ENCODE measurements at regions not wholly inside any gene's neighbourhood (a gene's known extent, or its start where the extent isn't known, plus 50 kb on each side); places are given as distances from the start of the nearest gene placed in this dataset.

DNA sequence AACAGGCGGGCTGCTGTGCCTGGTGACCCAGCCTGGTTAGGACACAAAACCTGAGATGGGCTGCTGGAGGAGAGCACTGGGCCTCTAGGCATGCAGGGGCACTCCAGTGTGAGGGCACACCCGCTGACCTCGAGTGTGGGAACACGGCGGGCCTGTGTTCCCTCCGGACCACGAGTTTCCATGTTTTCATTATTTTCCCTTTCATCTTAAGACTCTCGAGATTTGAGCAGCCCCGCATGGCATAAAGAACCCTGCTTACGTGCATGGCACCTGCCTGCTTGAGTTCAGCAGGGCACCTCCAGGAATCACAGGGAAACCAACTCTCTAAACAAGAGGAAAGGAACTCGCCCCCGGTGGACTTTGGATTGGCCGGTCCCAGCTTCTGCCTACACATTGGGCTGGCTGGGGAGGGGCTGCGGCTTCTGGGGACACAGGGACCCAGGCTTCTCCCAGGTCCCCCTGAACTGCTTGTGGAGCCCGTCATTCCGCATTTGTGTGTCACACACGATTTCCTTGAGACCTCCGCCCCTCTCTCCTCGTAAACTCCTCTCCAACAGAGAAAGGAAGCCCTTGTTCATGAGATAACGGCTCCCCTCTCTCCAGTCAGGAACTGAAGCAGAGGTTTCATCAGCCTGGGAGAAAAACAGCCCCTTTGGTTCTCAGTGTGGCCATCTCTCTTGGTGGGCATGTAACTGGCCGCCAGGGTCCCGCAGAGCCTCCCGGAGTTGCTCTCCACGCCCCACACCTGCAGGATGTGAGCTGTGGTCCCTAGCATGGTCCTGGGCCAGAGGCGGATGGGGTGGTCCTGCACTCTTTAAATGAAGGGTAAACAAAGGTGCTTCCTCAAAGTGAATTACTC lies 181.8 kb downstream of the TTLL2 start:
- TF ChIP-seq, protein P1, sequence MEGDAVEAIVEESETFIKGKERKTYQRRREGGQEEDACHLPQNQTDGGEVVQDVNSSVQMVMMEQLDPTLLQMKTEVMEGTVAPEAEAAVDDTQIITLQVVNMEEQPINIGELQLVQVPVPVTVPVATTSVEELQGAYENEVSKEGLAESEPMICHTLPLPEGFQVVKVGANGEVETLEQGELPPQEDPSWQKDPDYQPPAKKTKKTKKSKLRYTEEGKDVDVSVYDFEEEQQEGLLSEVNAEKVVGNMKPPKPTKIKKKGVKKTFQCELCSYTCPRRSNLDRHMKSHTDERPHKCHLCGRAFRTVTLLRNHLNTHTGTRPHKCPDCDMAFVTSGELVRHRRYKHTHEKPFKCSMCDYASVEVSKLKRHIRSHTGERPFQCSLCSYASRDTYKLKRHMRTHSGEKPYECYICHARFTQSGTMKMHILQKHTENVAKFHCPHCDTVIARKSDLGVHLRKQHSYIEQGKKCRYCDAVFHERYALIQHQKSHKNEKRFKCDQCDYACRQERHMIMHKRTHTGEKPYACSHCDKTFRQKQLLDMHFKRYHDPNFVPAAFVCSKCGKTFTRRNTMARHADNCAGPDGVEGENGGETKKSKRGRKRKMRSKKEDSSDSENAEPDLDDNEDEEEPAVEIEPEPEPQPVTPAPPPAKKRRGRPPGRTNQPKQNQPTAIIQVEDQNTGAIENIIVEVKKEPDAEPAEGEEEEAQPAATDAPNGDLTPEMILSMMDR (IDR thresholded peaks at IDR 0.05) = no peak
- no peak for TF ChIP-seq POLR2A (IDR thresholded peaks at IDR 0.05)

Data from right lobe of liver (tissue), 4 donors.